ENCODE measurements at regions not wholly inside any gene's neighbourhood (a gene's known extent, or its start where the extent isn't known, plus 50 kb on each side); places are given as distances from the start of the nearest gene placed in this dataset.
A peak's percentile ranks its signal among the peaks of the same experiment; 100 is the strongest.

DNA sequence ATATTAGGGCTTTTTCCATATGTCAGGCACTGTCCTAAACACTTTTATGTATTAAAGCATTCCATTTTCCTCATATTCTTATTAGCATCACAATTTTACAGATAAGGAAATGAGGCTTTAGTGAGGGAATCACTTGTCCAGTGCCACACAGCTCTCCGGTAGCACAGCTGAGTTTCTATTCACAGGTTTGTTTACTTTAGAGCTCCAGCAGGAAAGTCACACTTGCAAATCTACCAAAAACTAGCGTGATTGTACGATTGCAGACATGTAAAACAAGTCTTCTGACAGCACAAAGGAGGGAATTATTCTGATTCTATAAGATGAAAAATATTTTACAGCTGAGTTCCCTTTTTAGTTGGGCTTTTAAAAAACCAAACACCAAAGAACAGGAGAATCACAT is 472.1 kb downstream of the TMA16 start:
- no peaks in the 10 kb centered on the region for H3K9me3 ChIP-seq (ENCODE audit: low read length)

DNA sequence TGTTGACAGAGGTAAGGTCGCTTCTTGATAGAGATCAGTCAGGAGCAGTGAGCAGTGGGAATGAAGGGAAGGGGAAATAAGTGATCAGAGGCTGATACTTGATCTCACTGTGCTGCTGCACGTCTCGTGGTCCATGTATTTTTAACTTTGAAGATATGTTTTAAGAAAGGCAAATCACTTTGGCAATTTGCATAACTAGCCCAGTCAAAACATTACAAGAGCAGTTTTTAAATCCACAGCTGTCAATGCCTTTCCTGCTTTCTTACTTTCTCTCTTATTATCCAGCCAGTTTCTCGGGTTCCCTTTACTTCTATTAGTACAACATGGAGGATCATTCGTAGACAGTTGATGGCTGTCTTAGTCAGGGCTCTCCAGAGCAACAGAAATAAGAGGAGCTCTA is 472.8 kb downstream of the TMA16 start:
- no peaks in the 10 kb centered on the region for H4K20me1 ChIP-seq (ENCODE audit: insufficient read depth)
- H3K36me3 ChIP-seq (ENCODE audit: insufficient read depth, low read length): no peaks in the 10 kb centered on the region
- no peaks in the 10 kb centered on the region for H3K27me3 ChIP-seq (ENCODE audit: insufficient read depth, low read depth, low read length)
- no peaks in the 10 kb centered on the region for H3F3A ChIP-seq (ENCODE audit: insufficient read depth, low read length, poor library complexity, severe bottlenecking)
- H3K9me2 ChIP-seq (ENCODE audit: insufficient read depth, low read length): no peaks in the 10 kb centered on the region
- no peaks in the 10 kb centered on the region for H3K79me2 ChIP-seq (replicated peaks; ENCODE audit: insufficient read depth, low read length)
- H3K4me3 ChIP-seq (ENCODE audit: low read length): no peak overlapping the region
- H2AFZ ChIP-seq (ENCODE audit: low read depth, low read length): no peak overlapping the region
- TF ChIP-seq MXI1 (conservative IDR thresholded peaks at IDR 0.05; ENCODE audit: poor library complexity, severe bottlenecking) (no peak), SMC3 (conservative IDR thresholded peaks at IDR 0.05; ENCODE audit: poor library complexity) (no peak), POLR2AphosphoS5 (IDR thresholded peaks at IDR 0.05) (no peak)
- TF ChIP-seq, protein P1, sequence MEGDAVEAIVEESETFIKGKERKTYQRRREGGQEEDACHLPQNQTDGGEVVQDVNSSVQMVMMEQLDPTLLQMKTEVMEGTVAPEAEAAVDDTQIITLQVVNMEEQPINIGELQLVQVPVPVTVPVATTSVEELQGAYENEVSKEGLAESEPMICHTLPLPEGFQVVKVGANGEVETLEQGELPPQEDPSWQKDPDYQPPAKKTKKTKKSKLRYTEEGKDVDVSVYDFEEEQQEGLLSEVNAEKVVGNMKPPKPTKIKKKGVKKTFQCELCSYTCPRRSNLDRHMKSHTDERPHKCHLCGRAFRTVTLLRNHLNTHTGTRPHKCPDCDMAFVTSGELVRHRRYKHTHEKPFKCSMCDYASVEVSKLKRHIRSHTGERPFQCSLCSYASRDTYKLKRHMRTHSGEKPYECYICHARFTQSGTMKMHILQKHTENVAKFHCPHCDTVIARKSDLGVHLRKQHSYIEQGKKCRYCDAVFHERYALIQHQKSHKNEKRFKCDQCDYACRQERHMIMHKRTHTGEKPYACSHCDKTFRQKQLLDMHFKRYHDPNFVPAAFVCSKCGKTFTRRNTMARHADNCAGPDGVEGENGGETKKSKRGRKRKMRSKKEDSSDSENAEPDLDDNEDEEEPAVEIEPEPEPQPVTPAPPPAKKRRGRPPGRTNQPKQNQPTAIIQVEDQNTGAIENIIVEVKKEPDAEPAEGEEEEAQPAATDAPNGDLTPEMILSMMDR (IDR thresholded peaks at IDR 0.05; ENCODE audit: poor library complexity, severe bottlenecking): no peak
- H3K9me3 ChIP-seq (ENCODE audit: low read length): no peaks in the 10 kb centered on the region
- no peak overlapping the region for H3K9ac ChIP-seq (ENCODE audit: low read length)
- peak overlapping the region; percentile 22 for H3K4me2 ChIP-seq (ENCODE audit: low read length)
- H3K27ac ChIP-seq (ENCODE audit: low read length): no peak overlapping the region

More for the DNA sequence above, 472.1 kb downstream of the TMA16 start:
- H3K27me3 ChIP-seq (ENCODE audit: insufficient read depth, low read depth, low read length): no peaks in the 10 kb centered on the region
- no peak overlapping the region for H3K4me2 ChIP-seq (ENCODE audit: low read length)
- H3K36me3 ChIP-seq (ENCODE audit: insufficient read depth, low read length): no peaks in the 10 kb centered on the region
- H2AFZ ChIP-seq (ENCODE audit: low read depth, low read length): no peak overlapping the region
- no peak overlapping the region for H3K27ac ChIP-seq (ENCODE audit: low read length)
- H3K9ac ChIP-seq (ENCODE audit: low read length): no peak overlapping the region
- H3F3A ChIP-seq (ENCODE audit: insufficient read depth, low read length, poor library complexity, severe bottlenecking): no peaks in the 10 kb centered on the region
- H3K79me2 ChIP-seq (replicated peaks; ENCODE audit: insufficient read depth, low read length): no peaks in the 10 kb centered on the region
- H4K20me1 ChIP-seq (ENCODE audit: insufficient read depth): no peaks in the 10 kb centered on the region
- H3K9me2 ChIP-seq (ENCODE audit: insufficient read depth, low read length): no peaks in the 10 kb centered on the region
- TF ChIP-seq EP300 (conservative IDR thresholded peaks at IDR 0.05; ENCODE audit: poor library complexity, severe bottlenecking) (no peak), EZH2 (IDR thresholded peaks at IDR 0.05; ENCODE audit: borderline replicate concordance, insufficient read depth, low read length, poor library complexity, severe bottlenecking) (no peak), SMC3 (conservative IDR thresholded peaks at IDR 0.05; ENCODE audit: poor library complexity) (no peak), POLR2AphosphoS5 (IDR thresholded peaks at IDR 0.05) (no peak), TAF1 (IDR thresholded peaks at IDR 0.05; ENCODE audit: low read depth) (no peak), MXI1 (conservative IDR thresholded peaks at IDR 0.05; ENCODE audit: poor library complexity, severe bottlenecking) (no peak), RAD21 (conservative IDR thresholded peaks at IDR 0.05) (no peak)
- TF ChIP-seq, protein P1 (IDR thresholded peaks at IDR 0.05; ENCODE audit: poor library complexity, severe bottlenecking): no peak
- TF ChIP-seq, protein P2, sequence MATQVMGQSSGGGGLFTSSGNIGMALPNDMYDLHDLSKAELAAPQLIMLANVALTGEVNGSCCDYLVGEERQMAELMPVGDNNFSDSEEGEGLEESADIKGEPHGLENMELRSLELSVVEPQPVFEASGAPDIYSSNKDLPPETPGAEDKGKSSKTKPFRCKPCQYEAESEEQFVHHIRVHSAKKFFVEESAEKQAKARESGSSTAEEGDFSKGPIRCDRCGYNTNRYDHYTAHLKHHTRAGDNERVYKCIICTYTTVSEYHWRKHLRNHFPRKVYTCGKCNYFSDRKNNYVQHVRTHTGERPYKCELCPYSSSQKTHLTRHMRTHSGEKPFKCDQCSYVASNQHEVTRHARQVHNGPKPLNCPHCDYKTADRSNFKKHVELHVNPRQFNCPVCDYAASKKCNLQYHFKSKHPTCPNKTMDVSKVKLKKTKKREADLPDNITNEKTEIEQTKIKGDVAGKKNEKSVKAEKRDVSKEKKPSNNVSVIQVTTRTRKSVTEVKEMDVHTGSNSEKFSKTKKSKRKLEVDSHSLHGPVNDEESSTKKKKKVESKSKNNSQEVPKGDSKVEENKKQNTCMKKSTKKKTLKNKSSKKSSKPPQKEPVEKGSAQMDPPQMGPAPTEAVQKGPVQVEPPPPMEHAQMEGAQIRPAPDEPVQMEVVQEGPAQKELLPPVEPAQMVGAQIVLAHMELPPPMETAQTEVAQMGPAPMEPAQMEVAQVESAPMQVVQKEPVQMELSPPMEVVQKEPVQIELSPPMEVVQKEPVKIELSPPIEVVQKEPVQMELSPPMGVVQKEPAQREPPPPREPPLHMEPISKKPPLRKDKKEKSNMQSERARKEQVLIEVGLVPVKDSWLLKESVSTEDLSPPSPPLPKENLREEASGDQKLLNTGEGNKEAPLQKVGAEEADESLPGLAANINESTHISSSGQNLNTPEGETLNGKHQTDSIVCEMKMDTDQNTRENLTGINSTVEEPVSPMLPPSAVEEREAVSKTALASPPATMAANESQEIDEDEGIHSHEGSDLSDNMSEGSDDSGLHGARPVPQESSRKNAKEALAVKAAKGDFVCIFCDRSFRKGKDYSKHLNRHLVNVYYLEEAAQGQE (IDR thresholded peaks at IDR 0.05; ENCODE audit: borderline replicate concordance): no peak
- H3K4me3 ChIP-seq (ENCODE audit: low read length): no peak overlapping the region
